ENCODE measurements at regions not wholly inside any gene's neighbourhood (a gene's known extent, or its start where the extent isn't known, plus 50 kb on each side); places are given as distances from the start of the nearest gene placed in this dataset.
"Not testable (repeated sequence)": the region's sequence is repeated elsewhere in the genome, so short reads cannot be mapped to it uniquely, and the experiment has no call there.

- DNase-seq (no peak), ATAC-seq (no peak)
- Histone ChIP-seq H3K4me3 (no peak overlapping the region), H3K4me1 (no peaks in the 10 kb centered on the region), H3K36me3 (no peaks in the 10 kb centered on the region), H3K27me3 (no peaks in the 10 kb centered on the region), H3K9me3 (peaks cover 6% of the 10 kb centered on the region), H3K27ac (no peak overlapping the region)
- TF ChIP-seq, protein P1, sequence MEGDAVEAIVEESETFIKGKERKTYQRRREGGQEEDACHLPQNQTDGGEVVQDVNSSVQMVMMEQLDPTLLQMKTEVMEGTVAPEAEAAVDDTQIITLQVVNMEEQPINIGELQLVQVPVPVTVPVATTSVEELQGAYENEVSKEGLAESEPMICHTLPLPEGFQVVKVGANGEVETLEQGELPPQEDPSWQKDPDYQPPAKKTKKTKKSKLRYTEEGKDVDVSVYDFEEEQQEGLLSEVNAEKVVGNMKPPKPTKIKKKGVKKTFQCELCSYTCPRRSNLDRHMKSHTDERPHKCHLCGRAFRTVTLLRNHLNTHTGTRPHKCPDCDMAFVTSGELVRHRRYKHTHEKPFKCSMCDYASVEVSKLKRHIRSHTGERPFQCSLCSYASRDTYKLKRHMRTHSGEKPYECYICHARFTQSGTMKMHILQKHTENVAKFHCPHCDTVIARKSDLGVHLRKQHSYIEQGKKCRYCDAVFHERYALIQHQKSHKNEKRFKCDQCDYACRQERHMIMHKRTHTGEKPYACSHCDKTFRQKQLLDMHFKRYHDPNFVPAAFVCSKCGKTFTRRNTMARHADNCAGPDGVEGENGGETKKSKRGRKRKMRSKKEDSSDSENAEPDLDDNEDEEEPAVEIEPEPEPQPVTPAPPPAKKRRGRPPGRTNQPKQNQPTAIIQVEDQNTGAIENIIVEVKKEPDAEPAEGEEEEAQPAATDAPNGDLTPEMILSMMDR (IDR thresholded peaks at IDR 0.05) = no peak
- intact Hi-C loops (cut with DNase I) = no loop called here
Measured at GRCh38 chr6:5846335-5846734, 160.4 kb downstream of the NRN1 start.

GRCh38 chr6:5843078-5843477 is 163.6 kb downstream of the NRN1 start:
- Histone ChIP-seq H3K4me3 (no peak overlapping the region), H3K4me1 (no peaks in the 10 kb centered on the region), H3K27ac (no peak overlapping the region), H3K9me3 (peaks cover 6% of the 10 kb centered on the region), H3K36me3 (no peaks in the 10 kb centered on the region), H3K27me3 (no peaks in the 10 kb centered on the region)
- intact Hi-C loops (cut with DNase I) = no loop called here
- ATAC-seq = no peak
- no peak for DNase-seq
- TF ChIP-seq, protein P1 (IDR thresholded peaks at IDR 0.05) = no peak

GRCh38 chr6:5840734-5841390 is 165.9 kb downstream of the NRN1 start:
- TF ChIP-seq, protein P1 (IDR thresholded peaks at IDR 0.05) = no peak

DNA sequence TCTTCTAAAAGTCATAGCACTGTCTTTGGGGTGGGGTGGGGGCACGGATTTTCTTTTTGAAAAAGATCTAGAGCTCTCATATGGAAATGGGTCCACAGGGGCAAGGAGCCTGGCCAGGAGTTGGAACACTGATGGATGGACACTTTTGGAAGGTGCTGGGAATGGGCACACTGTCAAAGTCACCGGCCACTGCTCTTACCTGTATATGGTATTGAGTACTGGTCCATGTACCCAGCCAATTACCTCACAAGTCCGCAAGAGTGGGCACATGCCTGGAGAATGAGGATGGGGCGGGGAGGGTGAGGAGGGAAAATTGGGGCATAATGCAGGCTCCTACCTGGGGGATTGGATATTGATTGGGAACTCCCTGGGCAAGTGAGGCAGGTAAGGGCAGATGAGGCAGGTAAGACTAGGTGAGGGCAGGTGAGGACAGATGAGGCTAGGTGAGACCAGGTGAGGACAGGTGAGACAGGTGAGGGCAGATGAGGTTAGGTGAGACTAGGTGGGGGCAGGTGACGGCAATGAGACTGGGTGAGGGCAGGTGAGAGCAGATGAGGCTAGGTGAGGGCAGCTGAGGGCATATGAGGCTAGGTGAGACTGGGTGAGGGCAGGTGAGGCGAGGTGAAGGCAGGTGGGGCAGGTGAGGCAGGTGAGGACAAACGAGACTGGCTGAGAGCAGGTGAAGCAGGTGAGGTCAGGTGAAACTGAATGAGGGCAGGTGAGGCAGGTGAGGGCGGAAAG is 167.9 kb downstream of the NRN1 start:
- DNase-seq = no peak
- ATAC-seq = peak; percentile 12
- Histone ChIP-seq H3K27me3 (no peaks in the 10 kb centered on the region), H3K9me3 (no peaks in the 10 kb centered on the region), H3K4me1 (no peaks in the 10 kb centered on the region), H3K27ac (no peak overlapping the region), H3K36me3 (no peaks in the 10 kb centered on the region), H3K4me3 (no peak overlapping the region)
- intact Hi-C loops (cut with DNase I) = no loop called here
- TF ChIP-seq, protein P1 (IDR thresholded peaks at IDR 0.05) = no peak

More at GRCh38 chr6:5840734-5841390, 165.9 kb downstream of the NRN1 start:
- peak; percentile 24 for ATAC-seq
- DNase-seq = no peak
- no peaks in the 10 kb centered on the region for H3K36me3 ChIP-seq
- no peak overlapping the region for H3K27ac ChIP-seq
- no peaks in the 10 kb centered on the region for H3K4me1 ChIP-seq
- intact Hi-C loops (cut with DNase I) = no loop called here
- no peak overlapping the region for H3K4me3 ChIP-seq
- H3K9me3 ChIP-seq = peaks cover 6% of the 10 kb centered on the region
- no peaks in the 10 kb centered on the region for H3K27me3 ChIP-seq

DNA sequence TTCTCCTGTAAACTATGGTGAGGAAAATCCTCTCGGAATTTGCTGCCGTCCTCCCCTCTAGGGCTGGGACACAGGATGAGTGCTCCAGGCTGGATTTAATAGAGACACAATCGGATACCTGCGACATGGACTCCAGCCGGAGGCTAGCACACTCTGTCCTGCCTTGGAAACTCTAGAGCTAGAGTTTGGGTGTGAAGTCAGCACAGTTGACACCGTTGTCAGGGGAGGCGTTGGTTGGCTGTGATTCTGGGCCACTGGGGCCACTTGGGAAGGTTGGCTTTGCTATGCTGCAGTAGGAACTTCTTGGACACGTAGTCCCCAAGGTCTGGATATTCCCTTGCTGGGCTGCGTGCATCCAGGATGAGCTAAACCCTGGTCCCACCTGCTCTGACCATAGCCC is 169.4 kb downstream of the NRN1 start:
- intact Hi-C loops (cut with DNase I) = no loop called here
- Histone ChIP-seq H3K9me3 (no peaks in the 10 kb centered on the region), H3K27ac (no peak overlapping the region), H3K4me3 (no peak overlapping the region), H3K4me1 (no peaks in the 10 kb centered on the region), H3K36me3 (no peaks in the 10 kb centered on the region), H3K27me3 (no peaks in the 10 kb centered on the region)
- no peak for DNase-seq
- ATAC-seq = no peak
- TF ChIP-seq, protein P1 (IDR thresholded peaks at IDR 0.05) = no peak

DNA sequence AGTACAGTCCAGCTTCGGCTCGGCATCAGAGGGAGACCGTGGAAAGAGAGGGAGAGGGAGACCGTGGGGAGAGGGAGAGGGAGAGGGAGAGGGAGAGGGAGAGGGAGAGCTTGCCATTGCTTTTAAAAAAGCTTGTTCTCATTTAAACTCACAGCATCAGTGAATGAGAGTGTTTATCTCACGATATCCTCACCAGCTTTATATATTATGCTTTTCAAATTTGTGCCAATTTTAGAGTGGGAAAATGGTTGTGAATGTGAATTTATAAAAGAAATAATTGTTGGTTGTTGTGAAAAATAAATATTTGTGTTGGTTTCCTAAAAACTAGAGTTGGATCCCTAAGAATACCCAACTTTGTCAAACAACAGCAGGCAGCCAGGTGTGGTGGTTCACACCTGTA is 170.1 kb downstream of the NRN1 start:
- ATAC-seq; H3K27ac ChIP-seq; DNase-seq; H3K4me1 ChIP-seq; H3K36me3 ChIP-seq; intact Hi-C loops (cut with DNase I); H3K4me3 ChIP-seq; H3K9me3 ChIP-seq; H3K27me3 ChIP-seq: not testable (repeated sequence)
